ENCODE measurements at regions not wholly inside any gene's neighbourhood (a gene's known extent, or its start where the extent isn't known, plus 50 kb on each side); places are given as distances from the start of the nearest gene placed in this dataset.

DNA sequence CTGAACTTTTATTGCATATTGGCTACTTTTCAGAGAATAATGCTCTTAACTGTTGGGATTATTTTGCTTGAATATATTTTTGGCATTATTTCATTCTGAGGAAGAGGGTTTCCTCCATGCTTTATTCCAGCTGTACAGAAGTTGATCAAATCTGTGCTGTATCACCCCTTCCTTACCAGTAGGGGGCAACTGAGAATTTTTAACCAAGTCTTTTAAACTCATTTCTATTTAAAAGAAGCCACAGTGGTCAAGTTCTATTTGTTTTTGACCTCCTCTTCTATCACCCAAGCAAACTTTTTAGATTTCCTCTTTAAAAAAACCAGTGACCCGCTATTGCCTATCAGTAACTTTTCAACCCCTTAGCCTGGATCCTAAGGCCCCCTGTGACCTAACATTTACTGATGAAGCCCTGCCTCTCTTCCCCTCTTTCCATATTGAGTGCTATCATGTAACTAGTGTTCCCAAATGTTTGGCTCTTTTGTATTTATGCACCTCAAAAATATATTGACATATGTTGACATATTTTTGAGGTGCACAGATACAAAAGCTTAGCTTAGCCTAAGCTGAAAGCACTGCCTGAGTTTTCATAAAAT is 80.6 kb downstream of the FBXO4 start:
- H3K4ac ChIP-seq (ENCODE audit: low read depth, low read length), result no peak overlapping the region
- no peak for DNase-seq
- no peak overlapping the region for H2BK20ac ChIP-seq (ENCODE audit: low read depth, low read length, poor library complexity, severe bottlenecking)
- H3K23ac ChIP-seq (ENCODE audit: insufficient read length, low read depth, low read length), result no peak overlapping the region
- H3K14ac ChIP-seq (ENCODE audit: insufficient read depth, low read length), result no peak overlapping the region
- H2BK15ac ChIP-seq (ENCODE audit: low read depth, low read length), result no peak overlapping the region
- no peak overlapping the region for H3K56ac ChIP-seq (ENCODE audit: insufficient read length, low read depth, low read length)
- H3K9ac ChIP-seq (ENCODE audit: extremely low read depth, insufficient read length, low read length), result no peak overlapping the region
- no peak overlapping the region for H3K4me2 ChIP-seq (ENCODE audit: insufficient read depth, insufficient read length, low read length)
- Mint-ChIP-seq H3K4me3 (no peak overlapping the region), H3K27ac (no peak overlapping the region), H3K27me3 (ENCODE audit: low read depth) (no peaks in the 10 kb centered on the region), H3K4me1 (no peaks in the 10 kb centered on the region), H3K36me3 (ENCODE audit: insufficient read depth in 1 of 3, low read depth in 3 of 3) (no peaks in the 10 kb centered on the region), H3K9me3 (no peaks in the 10 kb centered on the region)
- no peaks in the 10 kb centered on the region for H4K20me1 ChIP-seq (ENCODE audit: control insufficient read depth, insufficient read depth, insufficient read length)
- H2BK12ac ChIP-seq (ENCODE audit: insufficient read length, low read depth, low read length), result no peak overlapping the region
- H3K4me1 ChIP-seq (ENCODE audit: insufficient read depth, low read length), result no peaks in the 10 kb centered on the region
- no peaks in the 10 kb centered on the region for H3K79me2 ChIP-seq (ENCODE audit: insufficient read depth, low read length)
- no peak overlapping the region for H2AFZ ChIP-seq (ENCODE audit: low read length)
- H4K5ac ChIP-seq (ENCODE audit: insufficient read length, low read depth, low read length), result no peak overlapping the region
- WGBS (ENCODE audit: extremely low coverage, insufficient read length, low lambda C conversion rate), result no CpG with 5 or more reads among the region's 1 CpG
- H3K27ac ChIP-seq (ENCODE audit: insufficient read length, low read depth, low read length), result no peak overlapping the region
- no peak overlapping the region for H2BK5ac ChIP-seq (ENCODE audit: insufficient read length, low read length)
- no peak overlapping the region for H2AK5ac ChIP-seq (ENCODE audit: insufficient read length, low read length)
- H3K9me3 ChIP-seq (ENCODE audit: control insufficient read depth, low read depth, low read length), result no peaks in the 10 kb centered on the region
- H3K79me1 ChIP-seq (ENCODE audit: insufficient read depth, low read depth, low read length, poor library complexity, severe bottlenecking), result no peaks in the 10 kb centered on the region
- no peaks in the 10 kb centered on the region for H3K23me2 ChIP-seq (ENCODE audit: insufficient read length, low read depth, low read length, poor library complexity, severe bottlenecking)
- no peaks in the 10 kb centered on the region for H3K27me3 ChIP-seq (ENCODE audit: insufficient read depth, low read length)
- H4K91ac ChIP-seq (ENCODE audit: insufficient read length, low read depth, low read length), result no peak overlapping the region
- H4K8ac ChIP-seq (replicated peaks; ENCODE audit: insufficient read length, low read depth, low read length), result no peak overlapping the region
- no peak overlapping the region for H3T11ph ChIP-seq (ENCODE audit: low read length)
- TF ChIP-seq, protein P1, sequence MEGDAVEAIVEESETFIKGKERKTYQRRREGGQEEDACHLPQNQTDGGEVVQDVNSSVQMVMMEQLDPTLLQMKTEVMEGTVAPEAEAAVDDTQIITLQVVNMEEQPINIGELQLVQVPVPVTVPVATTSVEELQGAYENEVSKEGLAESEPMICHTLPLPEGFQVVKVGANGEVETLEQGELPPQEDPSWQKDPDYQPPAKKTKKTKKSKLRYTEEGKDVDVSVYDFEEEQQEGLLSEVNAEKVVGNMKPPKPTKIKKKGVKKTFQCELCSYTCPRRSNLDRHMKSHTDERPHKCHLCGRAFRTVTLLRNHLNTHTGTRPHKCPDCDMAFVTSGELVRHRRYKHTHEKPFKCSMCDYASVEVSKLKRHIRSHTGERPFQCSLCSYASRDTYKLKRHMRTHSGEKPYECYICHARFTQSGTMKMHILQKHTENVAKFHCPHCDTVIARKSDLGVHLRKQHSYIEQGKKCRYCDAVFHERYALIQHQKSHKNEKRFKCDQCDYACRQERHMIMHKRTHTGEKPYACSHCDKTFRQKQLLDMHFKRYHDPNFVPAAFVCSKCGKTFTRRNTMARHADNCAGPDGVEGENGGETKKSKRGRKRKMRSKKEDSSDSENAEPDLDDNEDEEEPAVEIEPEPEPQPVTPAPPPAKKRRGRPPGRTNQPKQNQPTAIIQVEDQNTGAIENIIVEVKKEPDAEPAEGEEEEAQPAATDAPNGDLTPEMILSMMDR (conservative IDR thresholded peaks at IDR 0.05), result peak; percentile 82
- no peak overlapping the region for H3K18ac ChIP-seq (ENCODE audit: insufficient read length, low read depth, low read length)
- no peak overlapping the region for H2BK120ac ChIP-seq (ENCODE audit: low read depth, low read length, poor library complexity, severe bottlenecking)
